HG03039 (cell line): ENCODE measurements at regions not wholly inside any gene's neighbourhood (a gene's known extent, or its start where the extent isn't known, plus 50 kb on each side); places are given as distances from the start of the nearest gene placed in this dataset.

ENCODE experiments used
- ATAC-seq: cut with Tn5 transposase; IDR thresholded peaks from one replicate; pipeline ENCODE4 v1.9.1; 2021; ENCODE audit warnings: mild to moderate bottlenecking, moderate library complexity; ENCODE audit not compliant: unreplicated experiment

- ATAC-seq: no peak
Measured at GRCh38 chr6:133748628-133749027, 140.3 kb upstream of the TCF21 start.

GRCh38 chr6:133749427-133749826 is 139.5 kb upstream of the TCF21 start:
- ATAC-seq: no peak

- ATAC-seq: no peak
Measured at GRCh38 chr6:133752129-133752528, 136.8 kb upstream of the TCF21 start.

- ATAC-seq: no peak
Measured at GRCh38 chr6:133753756-133754155, 135.2 kb upstream of the TCF21 start.

GRCh38 chr6:133754298-133754697 is 134.6 kb upstream of the TCF21 start:
- ATAC-seq: no peak

- ATAC-seq: no peak
Measured at GRCh38 chr6:133756078-133756695, 132.7 kb upstream of the TCF21 start.

- ATAC-seq: no peak
Measured at GRCh38 chr6:133757335-133757734, 131.6 kb upstream of the TCF21 start.

GRCh38 chr6:133758815-133759335 is 130.0 kb upstream of the TCF21 start:
- ATAC-seq: no peak

- ATAC-seq: no peak
Measured at GRCh38 chr6:133759524-133759923, 129.4 kb upstream of the TCF21 start.

GRCh38 chr6:133761706-133762105 is 127.2 kb upstream of the TCF21 start:
- ATAC-seq: no peak

GRCh38 chr6:133764008-133764753 is 124.7 kb upstream of the TCF21 start:
- no peak for ATAC-seq

- no peak for ATAC-seq
Measured at GRCh38 chr6:133764754-133765208, 124.1 kb upstream of the TCF21 start.

- ATAC-seq: no peak
Measured at GRCh38 chr6:133767357-133767970, 121.4 kb upstream of the TCF21 start.

- ATAC-seq: no peak
Measured at GRCh38 chr6:133768656-133769295, 120.1 kb upstream of the TCF21 start.

- ATAC-seq: no peak
Measured at GRCh38 chr6:133769463-133769862, 119.5 kb upstream of the TCF21 start.

GRCh38 chr6:133772567-133772966 is 116.3 kb upstream of the TCF21 start:
- no peak for ATAC-seq

- no peak for ATAC-seq
Measured at GRCh38 chr6:133773776-133774175, 115.1 kb upstream of the TCF21 start.

GRCh38 chr6:133774356-133774755 is 114.6 kb upstream of the TCF21 start:
- no peak for ATAC-seq

- ATAC-seq: no peak
Measured at GRCh38 chr6:133778414-133779130, 110.3 kb upstream of the TCF21 start.

- no peak for ATAC-seq
Measured at GRCh38 chr6:133779916-133780695, 108.8 kb upstream of the TCF21 start.
